ENCODE measurements at regions not wholly inside any gene's neighbourhood (a gene's known extent, or its start where the extent isn't known, plus 50 kb on each side); places are given as distances from the start of the nearest gene placed in this dataset.

DNA sequence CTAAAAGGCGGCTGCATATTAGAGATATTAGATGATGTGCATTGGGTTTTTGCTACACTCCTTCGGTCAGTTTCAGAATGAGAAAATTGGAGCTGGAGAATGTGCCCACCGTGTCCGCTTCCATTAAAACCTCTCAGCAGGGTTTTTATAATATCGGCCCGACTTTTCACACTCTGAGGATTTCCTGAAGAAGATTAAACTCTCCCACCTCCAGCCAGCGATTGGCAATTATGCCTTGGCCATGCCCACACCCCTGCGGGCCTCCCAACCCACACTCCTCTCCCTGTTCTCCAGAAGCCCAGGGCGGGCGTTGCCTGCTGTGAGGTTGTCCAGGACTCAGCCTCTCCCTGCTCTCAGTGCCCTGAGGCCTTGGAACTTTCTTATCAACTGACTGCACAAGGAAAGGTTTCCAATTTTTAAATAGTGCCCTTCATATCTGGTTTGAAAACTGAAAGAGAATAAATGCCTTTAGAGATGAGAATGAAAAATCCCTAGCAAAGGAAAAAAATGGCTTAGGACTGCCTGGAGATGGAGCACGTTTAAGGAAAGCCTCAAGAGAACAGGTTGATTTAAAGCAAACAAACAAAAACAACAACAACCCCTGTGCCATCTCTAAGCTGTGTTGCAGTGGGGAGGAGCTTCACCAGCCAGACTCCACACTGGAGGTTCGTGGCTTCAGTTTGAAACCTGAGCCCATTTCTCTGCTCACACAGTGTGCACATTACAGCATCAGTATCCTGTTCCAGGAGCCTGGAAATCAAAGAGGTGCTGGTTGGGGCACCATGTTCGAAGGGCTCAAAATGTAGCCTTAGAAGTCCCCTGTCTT lies 292.9 kb downstream of the NSG2 start:
- no peak for DNase-seq

- no peak for DNase-seq
Measured at GRCh38 chr5:174339130-174339529, 293.6 kb downstream of the NSG2 start.

- no peak for DNase-seq
Measured at GRCh38 chr5:174340226-174340625, 294.7 kb downstream of the NSG2 start.

DNA sequence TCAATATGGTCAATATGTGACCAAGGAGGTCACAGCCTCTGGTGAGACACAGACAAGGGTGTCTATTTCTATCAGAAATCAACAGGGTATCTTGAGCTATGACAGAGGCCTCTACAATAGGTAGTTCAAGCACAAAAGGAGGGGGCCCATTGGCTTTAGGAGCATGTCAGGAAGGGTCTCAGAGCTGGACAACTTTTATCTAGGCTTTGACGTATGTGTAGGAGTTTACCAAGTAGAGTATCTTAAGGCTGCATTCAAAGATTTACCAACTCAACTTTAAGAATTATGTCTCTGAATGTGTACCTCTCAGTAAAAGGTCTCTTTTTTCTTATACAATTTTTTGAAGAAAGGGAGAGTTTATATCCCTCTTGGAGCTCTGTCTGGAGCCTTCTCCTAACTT lies 297.2 kb downstream of the NSG2 start:
- no peak for DNase-seq

DNA sequence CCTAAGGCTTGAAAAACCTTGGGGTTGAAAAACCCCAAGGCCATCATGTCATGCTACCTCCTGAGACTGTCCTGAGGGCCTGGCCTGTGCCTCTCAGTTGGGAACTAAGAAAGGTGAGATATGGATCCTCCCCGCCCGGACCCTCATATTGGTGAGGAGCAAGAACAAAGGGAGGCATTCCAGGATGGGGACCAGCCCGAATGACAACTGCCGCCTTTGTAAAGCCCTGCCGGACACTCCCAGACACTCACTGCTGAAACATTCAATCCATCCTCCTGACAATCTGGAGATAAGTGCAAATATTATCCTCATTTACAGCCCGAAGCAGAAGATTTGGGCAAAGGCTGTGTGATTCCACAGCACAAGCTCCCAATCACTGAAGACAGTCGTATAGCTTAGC lies 298.3 kb downstream of the NSG2 start:
- no peak for DNase-seq

GRCh38 chr5:174344335-174344734 lies 298.8 kb downstream of the NSG2 start:
- DNase-seq = no peak

GRCh38 chr5:174347183-174347582 lies 301.7 kb downstream of the NSG2 start:
- no peak for DNase-seq

- DNase-seq = no peak
Measured at GRCh38 chr5:174348311-174348981, 302.9 kb downstream of the NSG2 start.

GRCh38 chr5:174352681-174353080 lies 307.2 kb downstream of the NSG2 start:
- no peak for DNase-seq

- no peak for DNase-seq
Measured at GRCh38 chr5:174354571-174354970, 309.1 kb downstream of the NSG2 start.

DNA sequence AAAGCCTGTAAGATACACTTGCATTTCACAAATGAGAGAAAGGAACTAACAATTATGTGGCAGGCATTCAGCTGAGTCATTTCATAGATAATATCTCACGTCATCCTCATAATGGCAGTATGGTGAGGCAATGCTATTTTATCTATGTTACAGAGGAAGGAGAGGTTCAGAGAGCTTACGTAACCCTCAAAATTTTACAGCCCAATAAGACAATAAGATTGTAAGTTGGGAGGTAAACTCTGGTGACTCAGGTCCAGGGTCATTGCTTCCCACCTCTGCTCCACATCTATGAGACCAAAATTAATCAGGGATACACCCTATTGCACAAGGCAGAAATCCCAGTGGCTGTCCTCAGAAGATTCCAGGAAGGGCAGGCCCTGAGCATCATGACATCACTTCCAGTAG lies 309.7 kb downstream of the NSG2 start:
- peak; percentile 36 for DNase-seq

DNA sequence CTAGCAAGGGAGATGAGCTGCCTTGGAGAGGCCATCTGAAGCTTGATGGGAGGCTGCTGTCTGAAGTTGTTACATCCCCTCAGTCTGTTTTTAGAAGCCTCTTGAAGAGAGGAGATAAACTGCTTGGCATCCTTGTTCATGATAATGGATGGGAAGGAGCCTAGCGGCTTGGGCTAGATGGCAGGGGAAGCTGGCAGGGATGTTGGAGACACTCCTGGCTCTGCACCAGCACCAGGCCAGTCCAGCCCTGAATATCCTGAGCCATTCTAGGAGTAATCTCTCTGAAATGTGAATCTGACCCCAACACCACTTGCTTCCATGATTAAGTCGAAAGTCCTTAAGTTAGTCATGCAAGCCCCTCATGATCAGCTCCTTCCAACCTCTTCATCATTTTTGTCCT lies 310.5 kb downstream of the NSG2 start:
- DNase-seq = no peak

DNA sequence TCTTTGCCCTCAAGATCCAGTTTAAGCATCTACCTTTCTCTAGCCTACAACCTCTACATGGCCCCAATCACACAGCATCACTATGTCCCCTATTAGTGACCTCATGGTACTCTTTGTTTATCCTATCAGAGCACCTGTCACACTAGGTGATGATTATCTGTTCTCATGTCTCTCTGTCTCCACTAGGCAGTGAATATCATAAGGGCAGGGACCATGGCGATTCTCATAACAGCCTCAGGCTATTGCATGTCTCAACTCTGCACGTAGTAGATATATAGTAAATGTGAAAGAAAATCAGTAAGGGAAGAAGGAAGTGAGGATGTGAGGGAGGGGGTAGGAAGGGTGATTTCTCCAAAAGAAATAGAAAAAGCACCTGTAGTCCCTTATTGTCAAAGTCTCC lies 311.0 kb downstream of the NSG2 start:
- DNase-seq = no peak

DNA sequence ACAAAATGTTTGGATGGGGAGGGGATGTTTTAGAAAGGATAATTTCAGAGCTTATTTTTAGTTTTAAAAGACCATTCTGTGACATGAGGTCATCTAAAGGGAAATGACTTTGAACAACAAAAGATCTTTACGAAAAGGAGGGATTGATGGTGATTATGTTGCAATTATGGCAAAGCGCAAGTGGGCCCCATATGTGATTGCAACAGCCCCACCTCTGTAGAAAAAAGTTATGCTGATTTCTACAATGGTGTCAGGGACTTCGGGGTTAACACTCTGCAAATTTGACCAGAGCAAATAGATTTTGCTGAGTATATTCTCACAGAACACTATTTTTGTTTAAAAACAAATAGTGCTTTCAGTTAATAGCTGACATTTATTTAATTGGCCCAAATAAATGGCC lies 312.8 kb downstream of the NSG2 start:
- no peak for DNase-seq

GRCh38 chr5:174359071-174359470 lies 313.6 kb downstream of the NSG2 start:
- no peak for DNase-seq

DNA sequence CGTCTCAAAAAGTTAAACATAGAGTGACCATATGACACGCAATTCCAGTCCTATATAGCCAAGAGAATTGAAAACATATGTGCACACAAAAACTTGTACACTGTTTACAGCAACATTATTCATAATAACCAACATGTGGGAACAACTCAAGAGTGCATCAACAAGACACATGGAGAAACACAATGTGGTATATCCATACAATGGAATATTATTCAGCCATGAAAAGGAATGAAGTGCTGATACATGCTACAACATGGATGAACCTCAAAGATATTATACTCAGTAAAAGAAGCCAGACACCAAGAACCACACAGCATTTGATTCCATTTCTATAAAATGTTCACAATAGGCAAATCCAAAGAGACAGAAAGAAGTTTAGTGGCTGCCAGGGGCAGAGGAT lies 317.0 kb downstream of the NSG2 start:
- DNase-seq = no peak

DNA sequence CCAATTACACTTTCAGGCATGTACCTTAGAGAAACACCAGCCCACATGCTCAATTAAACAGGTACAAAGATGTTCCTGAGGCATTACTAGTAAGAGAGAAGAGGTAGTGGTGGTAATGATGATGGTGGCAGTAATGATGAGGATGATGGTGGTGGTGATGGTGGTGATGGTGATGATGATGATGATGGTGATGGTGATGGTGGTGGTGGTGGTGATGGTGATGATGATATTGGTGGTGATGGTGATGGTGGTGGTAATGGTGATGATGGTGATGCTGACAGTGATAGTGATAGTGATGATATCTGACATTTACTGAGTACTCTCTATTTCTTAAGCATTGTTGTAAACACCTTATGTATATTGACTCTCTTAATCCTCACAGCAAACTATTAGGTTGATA lies 318.4 kb downstream of the NSG2 start:
- no peak for DNase-seq

- DNase-seq = no peak
Measured at GRCh38 chr5:174364676-174365075, 319.2 kb downstream of the NSG2 start.

- peak; percentile 29 for DNase-seq
Measured at GRCh38 chr5:174371600-174372094, 326.1 kb downstream of the NSG2 start.

- DNase-seq = no peak
Measured at GRCh38 chr5:174374206-174374605, 328.7 kb downstream of the NSG2 start.

- DNase-seq = no peak
Measured at GRCh38 chr5:174376056-174376455, 330.6 kb downstream of the NSG2 start.

- DNase-seq = no peak
Measured at GRCh38 chr5:174376726-174377373, 331.3 kb downstream of the NSG2 start.

GRCh38 chr5:174378121-174378874 lies 332.8 kb downstream of the NSG2 start:
- DNase-seq = no peak

Measured in GOT3 (cell line).